ENCODE measurements at regions not wholly inside any gene's neighbourhood (a gene's known extent, or its start where the extent isn't known, plus 50 kb on each side); places are given as distances from the start of the nearest gene placed in this dataset.
"Not testable (repeated sequence)": the region's sequence is repeated elsewhere in the genome, so short reads cannot be mapped to it uniquely, and the experiment has no call there.

GRCh38 chr12:11980115-11980514, 90.6 kb upstream of the BCL2L14 start:
- no peak for DNase-seq

- no peak for DNase-seq
These were observed 89.5 kb upstream of the BCL2L14 start for GRCh38 chr12:11981121-11981733.

GRCh38 chr12:11984417-11984816, 86.3 kb upstream of the BCL2L14 start:
- DNase-seq = no peak

- DNase-seq = no peak
These were observed 84.6 kb upstream of the BCL2L14 start for GRCh38 chr12:11986165-11986564.

GRCh38 chr12:11987901-11988300, 82.8 kb upstream of the BCL2L14 start:
- no peak for DNase-seq

DNA sequence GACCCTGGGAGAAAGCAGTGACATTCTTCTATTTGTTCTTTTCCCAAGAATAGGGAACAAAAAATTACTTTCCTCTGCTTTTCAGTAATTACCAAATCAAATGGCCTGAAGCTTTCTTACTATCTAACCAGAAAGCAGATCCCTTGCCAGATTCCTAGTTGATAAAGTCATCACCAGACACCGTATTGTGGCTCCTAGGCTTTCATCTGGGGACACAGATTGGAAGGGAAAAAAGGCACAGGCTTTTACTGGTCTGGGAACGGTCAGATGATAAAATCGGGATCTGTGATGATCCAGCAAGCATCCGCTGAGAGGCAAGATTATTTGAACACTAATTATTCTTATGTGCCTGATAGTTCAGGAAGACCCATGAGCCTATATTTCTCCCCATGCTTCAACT, 79.1 kb upstream of the BCL2L14 start:
- DNase-seq = no peak

DNA sequence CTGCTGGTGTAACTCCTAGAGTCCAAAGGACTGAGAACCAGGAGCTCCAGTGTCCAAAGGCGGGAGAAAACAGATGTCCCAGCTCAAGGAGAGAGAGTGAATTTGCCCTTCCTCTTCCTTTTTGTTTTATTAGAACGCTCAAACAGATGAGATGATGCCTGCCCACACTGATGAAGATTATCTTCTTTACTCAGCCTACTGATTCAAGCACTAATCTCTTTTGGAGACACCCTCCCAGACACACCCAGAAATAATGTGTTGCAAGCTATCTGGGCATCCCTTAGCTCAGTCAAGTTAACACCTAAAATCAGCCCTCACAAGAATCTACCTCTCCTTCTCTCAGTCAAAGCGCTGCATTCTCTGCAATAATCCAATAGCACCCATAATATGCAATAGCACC, 78.2 kb upstream of the BCL2L14 start:
- peak; percentile 92 for DNase-seq

GRCh38 chr12:11998307-11998943, 72.3 kb upstream of the BCL2L14 start:
- not testable (repeated sequence) for DNase-seq

- no peak for DNase-seq
These were observed 71.8 kb upstream of the BCL2L14 start for GRCh38 chr12:11998944-11999315.

- DNase-seq = no peak
These were observed 67.1 kb upstream of the BCL2L14 start for GRCh38 chr12:12003609-12004008.

DNA sequence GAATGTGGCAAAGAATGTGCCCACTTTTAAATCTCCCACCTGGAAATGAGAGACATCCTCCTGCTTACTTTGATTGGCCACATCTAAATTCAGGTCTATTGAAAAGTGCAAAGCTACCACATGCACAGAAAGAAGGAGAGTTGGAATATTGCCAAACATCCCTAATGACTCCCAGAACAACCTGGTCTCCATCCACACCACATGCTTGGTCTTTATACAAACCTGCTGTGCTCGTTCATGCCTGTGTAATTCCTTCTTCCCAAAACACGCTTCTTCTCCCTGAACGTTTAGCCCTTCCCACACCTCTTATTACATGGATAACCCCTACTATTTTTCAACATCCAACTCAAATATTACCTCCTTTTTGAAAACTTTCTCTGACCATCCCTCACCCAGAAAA, 66.2 kb upstream of the BCL2L14 start:
- no peak for DNase-seq

DNA sequence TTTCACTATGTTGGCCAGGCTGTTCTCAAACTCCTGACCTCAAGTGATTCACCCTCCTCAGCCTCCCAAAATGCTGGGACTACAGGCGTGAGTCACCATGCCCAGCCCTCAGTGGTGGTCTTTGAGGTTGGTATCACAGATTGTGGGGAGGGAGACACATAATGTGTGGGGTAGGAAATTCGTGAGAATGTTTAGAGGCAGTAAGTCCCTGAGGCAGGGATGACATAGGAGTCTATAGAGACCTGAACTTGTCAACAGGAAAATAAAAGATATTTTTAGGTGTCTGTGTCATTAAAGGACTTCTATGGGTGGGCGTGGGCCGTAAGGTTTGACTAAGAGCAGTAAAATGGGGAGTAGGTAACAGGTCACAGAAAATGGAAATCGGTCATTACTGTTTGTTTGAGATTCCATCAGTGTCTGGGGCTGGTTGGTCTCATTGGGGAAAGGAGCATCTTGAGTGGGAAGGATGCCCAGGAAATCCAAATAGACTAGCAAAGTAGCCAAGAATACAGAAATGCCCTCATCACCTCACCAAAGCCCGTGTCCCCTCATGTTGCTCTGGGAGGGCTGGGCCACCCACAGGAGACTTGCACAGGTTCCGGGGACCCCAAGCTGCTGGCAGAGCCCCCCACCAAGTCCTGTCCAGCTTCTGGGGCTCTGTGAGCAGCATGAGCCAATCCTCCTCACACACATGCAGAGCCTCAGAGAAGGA, 63.6 kb upstream of the BCL2L14 start:
- DNase-seq = no peak

GRCh38 chr12:12007713-12008231, 63.0 kb upstream of the BCL2L14 start:
- no peak for DNase-seq

- DNase-seq = no peak
These were observed 62.4 kb upstream of the BCL2L14 start for GRCh38 chr12:12008232-12008850.

GRCh38 chr12:12008931-12009611, 61.7 kb upstream of the BCL2L14 start:
- no peak for DNase-seq

DNA sequence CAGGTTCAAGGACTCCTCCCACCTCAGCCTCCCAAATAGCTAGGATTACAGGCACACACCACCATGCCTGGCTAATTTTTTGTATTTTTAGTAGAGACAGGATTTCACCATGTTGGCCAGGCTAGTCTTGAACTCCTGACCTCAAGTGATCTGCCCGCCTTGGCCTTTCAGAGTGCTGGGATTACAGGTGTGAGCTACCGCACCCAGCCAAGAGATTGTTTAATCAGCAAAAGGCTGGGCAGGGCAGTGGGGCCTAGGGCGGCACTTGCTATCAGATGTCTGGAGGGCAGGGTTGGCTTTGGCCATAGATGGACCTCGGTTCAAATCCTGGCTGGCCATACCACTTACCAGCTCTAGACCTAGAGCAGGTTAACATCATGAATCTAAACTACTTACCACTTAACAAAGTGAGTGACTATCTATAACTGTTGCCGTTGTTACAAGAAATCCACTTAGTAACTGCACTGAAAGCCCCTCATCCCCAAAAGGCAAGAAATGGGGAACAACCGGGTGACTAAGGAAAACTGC, 60.9 kb upstream of the BCL2L14 start:
- not testable (repeated sequence) for DNase-seq

DNA sequence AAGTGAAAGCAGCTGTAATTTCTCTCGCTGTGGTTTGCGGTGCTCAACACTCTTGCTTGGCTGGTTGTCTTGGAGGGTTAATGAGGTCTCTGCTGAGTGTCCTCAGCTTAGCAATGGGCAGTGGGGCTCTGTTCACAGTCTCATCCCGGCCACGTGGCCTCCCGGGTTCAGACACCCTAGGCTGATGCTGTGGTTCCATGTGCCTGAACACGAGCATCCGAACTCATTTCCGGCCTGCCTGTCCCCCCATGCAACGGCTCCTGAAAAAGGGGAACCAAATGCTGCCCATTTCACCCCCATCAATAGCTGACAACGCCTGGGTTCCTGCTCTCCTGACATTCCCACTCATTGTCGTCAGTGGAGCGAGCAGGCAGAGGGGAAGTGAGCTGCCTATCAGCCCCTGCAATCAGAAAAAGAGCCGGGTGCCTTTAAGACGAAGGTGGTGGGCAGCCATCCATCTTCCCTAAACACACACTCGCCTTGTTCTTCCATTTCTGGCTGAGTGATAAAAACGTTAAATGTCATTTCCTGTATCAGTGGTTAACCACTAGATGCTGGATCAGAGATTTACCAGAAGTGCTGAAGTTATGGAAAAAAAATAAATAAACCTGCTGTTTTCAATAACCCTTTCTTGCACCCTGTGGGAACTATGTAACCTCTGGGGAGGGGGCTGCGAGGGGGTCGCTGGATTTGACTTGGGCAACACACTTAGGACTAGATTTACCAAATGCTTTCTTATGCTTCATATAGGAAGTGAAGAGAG, 60.3 kb upstream of the BCL2L14 start:
- DNase-seq = no peak

DNA sequence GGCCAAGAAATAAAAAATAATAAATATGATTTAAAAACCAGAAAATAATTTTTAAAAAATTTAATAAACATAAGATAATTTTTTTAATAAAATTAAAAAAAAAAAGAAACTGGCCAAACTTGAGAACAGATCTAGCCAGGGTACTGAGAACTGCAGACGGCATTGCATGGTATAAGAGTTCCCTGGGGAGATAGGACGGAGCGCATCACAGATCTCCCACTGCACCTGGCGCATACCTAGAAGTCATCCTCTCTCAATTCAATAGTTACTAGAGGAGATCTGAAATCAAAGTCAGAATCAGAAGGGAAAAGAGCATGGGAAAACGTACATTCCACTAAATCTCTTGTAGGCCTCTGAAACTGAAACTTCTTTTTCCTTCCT, 58.9 kb upstream of the BCL2L14 start:
- no peak for DNase-seq

DNA sequence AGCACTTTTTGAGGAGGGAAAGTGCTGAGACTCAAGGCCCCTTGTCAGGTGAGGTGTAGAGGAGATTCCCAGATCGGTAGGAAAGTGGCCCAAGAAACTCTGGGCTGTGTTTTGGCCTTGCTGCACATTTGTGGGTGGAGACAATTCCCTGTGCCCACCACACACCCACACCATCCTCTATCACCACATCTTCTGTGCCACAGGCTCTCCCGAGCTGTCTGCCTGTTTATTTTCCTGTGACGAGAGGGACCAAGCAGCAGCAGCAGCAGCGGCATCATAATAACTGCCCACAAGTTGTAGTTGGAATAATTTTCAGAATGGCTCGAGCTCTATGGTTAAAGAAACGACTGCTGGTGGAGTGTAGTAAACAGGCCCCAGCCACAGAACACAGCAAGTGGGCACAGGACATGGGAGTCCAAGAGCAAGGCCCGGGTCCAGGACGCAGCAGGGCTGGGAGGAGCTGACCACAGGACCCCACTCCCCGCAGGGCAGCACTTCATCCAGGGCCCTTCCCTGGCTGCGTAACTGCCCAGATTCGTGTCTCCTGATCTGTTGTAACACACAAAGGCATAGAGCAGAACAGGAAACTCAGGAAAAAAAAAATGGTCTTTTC, 55.6 kb upstream of the BCL2L14 start:
- DNase-seq = no peak

DNA sequence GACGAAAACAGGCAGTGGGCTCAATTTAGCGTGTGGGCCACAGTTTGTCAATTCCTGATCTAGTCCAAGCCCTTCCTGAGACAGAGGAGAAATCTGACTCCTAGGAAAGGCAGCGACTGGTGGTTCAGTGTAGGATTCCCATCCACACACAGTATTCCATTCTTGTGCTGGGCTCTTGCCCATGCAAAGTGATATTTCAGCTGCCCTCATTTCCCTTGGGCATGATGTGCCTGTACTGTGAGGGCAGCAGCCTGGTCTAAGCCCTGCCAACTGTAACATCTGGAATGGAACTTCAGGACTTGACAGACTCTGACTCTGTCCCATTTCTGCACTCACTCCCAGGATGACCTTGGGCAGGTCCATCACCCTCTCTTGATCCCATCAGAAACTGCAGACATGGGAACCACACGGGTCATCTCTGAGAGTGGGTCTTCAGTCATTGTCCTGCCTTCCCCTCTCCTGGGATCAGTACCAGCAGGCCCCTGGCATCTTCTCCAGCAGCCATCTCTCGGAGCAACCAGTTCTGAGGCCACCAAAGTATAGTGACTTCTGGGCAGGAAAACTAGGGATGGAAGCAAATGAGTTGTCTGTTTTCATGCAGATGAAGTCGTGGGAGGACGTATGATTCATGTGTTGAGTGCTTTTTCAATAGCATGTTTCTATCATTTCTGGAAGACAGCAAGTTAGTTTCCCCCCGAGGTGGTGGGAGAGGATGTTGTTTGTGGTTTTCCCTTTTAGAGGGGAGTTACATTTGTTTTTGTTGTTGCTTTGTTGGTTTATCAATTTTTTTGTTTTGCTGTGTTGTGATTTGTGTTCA, 54.2 kb upstream of the BCL2L14 start:
- DNase-seq = no peak

DNA sequence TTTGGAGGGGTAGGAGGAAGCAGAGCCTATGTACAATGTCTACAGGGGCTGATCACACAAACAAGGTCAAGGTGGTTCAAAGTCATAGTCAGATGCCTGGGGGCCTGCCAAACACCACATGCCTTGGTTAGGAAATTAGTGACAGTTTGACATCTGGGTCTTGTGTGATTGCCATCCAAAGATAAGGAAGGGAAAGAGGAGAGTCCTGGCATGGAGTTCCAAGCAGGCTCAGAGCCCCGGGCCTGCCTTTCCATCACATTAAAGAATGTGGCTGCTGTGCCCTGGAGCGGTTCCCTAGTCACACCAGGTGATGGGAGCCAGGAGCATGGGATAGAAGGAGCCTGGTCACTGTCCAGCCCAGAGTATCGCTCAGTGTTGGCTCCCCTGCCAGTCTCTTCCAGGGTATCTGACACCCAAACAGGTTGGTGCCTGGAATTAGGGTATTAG, 53.6 kb upstream of the BCL2L14 start:
- DNase-seq = no peak

Measured in NCI-H524 treated with DMSO at 0.1 percent for 48 hours (cell line).